ENCODE measurements at regions not wholly inside any gene's neighbourhood (a gene's known extent, or its start where the extent isn't known, plus 50 kb on each side); places are given as distances from the start of the nearest gene placed in this dataset.

GRCh38 chr14:85042301-85042700, 487.6 kb upstream of the FLRT2 start:
- H3K36me3 ChIP-seq (ENCODE audit: control insufficient read depth, insufficient read depth, low read length): no peaks in the 10 kb centered on the region
- no peak overlapping the region for H3K27ac ChIP-seq (ENCODE audit: low read depth, low read length)
- no peaks in the 10 kb centered on the region for H3K27me3 ChIP-seq (ENCODE audit: control insufficient read depth, insufficient read depth, low read length)
- H3K4me1 ChIP-seq (ENCODE audit: control insufficient read depth, insufficient read depth, low read length): no peaks in the 10 kb centered on the region
- no peak overlapping the region for H3K4me3 ChIP-seq (ENCODE audit: low read length)
- no peak overlapping the region for H3K9ac ChIP-seq (ENCODE audit: low read length)

- Histone ChIP-seq H3K27me3 (ENCODE audit: control insufficient read depth, insufficient read depth, low read length) (no peaks in the 10 kb centered on the region), H3K27ac (ENCODE audit: low read depth, low read length) (no peak overlapping the region), H3K4me1 (ENCODE audit: control insufficient read depth, insufficient read depth, low read length) (no peaks in the 10 kb centered on the region), H3K9ac (ENCODE audit: low read length) (no peak overlapping the region), H3K4me3 (ENCODE audit: low read length) (no peak overlapping the region), H3K36me3 (ENCODE audit: control insufficient read depth, insufficient read depth, low read length) (no peaks in the 10 kb centered on the region)
Measured at GRCh38 chr14:85050180-85050579, 479.8 kb upstream of the FLRT2 start.

- H3K4me1 ChIP-seq (ENCODE audit: control insufficient read depth, insufficient read depth, low read length): no peaks in the 10 kb centered on the region
- no peaks in the 10 kb centered on the region for H3K36me3 ChIP-seq (ENCODE audit: control insufficient read depth, insufficient read depth, low read length)
- no peak overlapping the region for H3K9ac ChIP-seq (ENCODE audit: low read length)
- H3K4me3 ChIP-seq (ENCODE audit: low read length): no peak overlapping the region
- no peak overlapping the region for H3K27ac ChIP-seq (ENCODE audit: low read depth, low read length)
- no peaks in the 10 kb centered on the region for H3K27me3 ChIP-seq (ENCODE audit: control insufficient read depth, insufficient read depth, low read length)
Measured at GRCh38 chr14:85052646-85053045, 477.3 kb upstream of the FLRT2 start.

GRCh38 chr14:85054178-85054577, 475.8 kb upstream of the FLRT2 start:
- H3K4me3 ChIP-seq (ENCODE audit: low read length): no peak overlapping the region
- no peaks in the 10 kb centered on the region for H3K36me3 ChIP-seq (ENCODE audit: control insufficient read depth, insufficient read depth, low read length)
- no peak overlapping the region for H3K9ac ChIP-seq (ENCODE audit: low read length)
- H3K4me1 ChIP-seq (ENCODE audit: control insufficient read depth, insufficient read depth, low read length): no peaks in the 10 kb centered on the region
- no peaks in the 10 kb centered on the region for H3K27me3 ChIP-seq (ENCODE audit: control insufficient read depth, insufficient read depth, low read length)
- no peak overlapping the region for H3K27ac ChIP-seq (ENCODE audit: low read depth, low read length)

GRCh38 chr14:85056267-85056666, 473.7 kb upstream of the FLRT2 start:
- no peaks in the 10 kb centered on the region for H3K27me3 ChIP-seq (ENCODE audit: control insufficient read depth, insufficient read depth, low read length)
- no peak overlapping the region for H3K4me3 ChIP-seq (ENCODE audit: low read length)
- no peaks in the 10 kb centered on the region for H3K36me3 ChIP-seq (ENCODE audit: control insufficient read depth, insufficient read depth, low read length)
- no peak overlapping the region for H3K27ac ChIP-seq (ENCODE audit: low read depth, low read length)
- no peak overlapping the region for H3K9ac ChIP-seq (ENCODE audit: low read length)
- H3K4me1 ChIP-seq (ENCODE audit: control insufficient read depth, insufficient read depth, low read length): no peaks in the 10 kb centered on the region

- Histone ChIP-seq H3K4me1 (ENCODE audit: control insufficient read depth, insufficient read depth, low read length) (no peaks in the 10 kb centered on the region), H3K27ac (ENCODE audit: low read depth, low read length) (no peak overlapping the region), H3K9ac (ENCODE audit: low read length) (no peak overlapping the region), H3K4me3 (ENCODE audit: low read length) (no peak overlapping the region), H3K27me3 (ENCODE audit: control insufficient read depth, insufficient read depth, low read length) (no peaks in the 10 kb centered on the region), H3K36me3 (ENCODE audit: control insufficient read depth, insufficient read depth, low read length) (no peaks in the 10 kb centered on the region)
Measured at GRCh38 chr14:85057221-85057620, 472.7 kb upstream of the FLRT2 start.

GRCh38 chr14:85058150-85058549, 471.8 kb upstream of the FLRT2 start:
- no peak overlapping the region for H3K9ac ChIP-seq (ENCODE audit: low read length)
- no peaks in the 10 kb centered on the region for H3K36me3 ChIP-seq (ENCODE audit: control insufficient read depth, insufficient read depth, low read length)
- H3K4me3 ChIP-seq (ENCODE audit: low read length): no peak overlapping the region
- no peaks in the 10 kb centered on the region for H3K27me3 ChIP-seq (ENCODE audit: control insufficient read depth, insufficient read depth, low read length)
- H3K4me1 ChIP-seq (ENCODE audit: control insufficient read depth, insufficient read depth, low read length): no peaks in the 10 kb centered on the region
- H3K27ac ChIP-seq (ENCODE audit: low read depth, low read length): no peak overlapping the region

GRCh38 chr14:85060121-85060520, 469.8 kb upstream of the FLRT2 start:
- H3K27me3 ChIP-seq (ENCODE audit: control insufficient read depth, insufficient read depth, low read length): no peaks in the 10 kb centered on the region
- no peak overlapping the region for H3K27ac ChIP-seq (ENCODE audit: low read depth, low read length)
- no peaks in the 10 kb centered on the region for H3K36me3 ChIP-seq (ENCODE audit: control insufficient read depth, insufficient read depth, low read length)
- no peak overlapping the region for H3K9ac ChIP-seq (ENCODE audit: low read length)
- no peaks in the 10 kb centered on the region for H3K4me1 ChIP-seq (ENCODE audit: control insufficient read depth, insufficient read depth, low read length)
- H3K4me3 ChIP-seq (ENCODE audit: low read length): no peak overlapping the region

- Histone ChIP-seq H3K4me3 (ENCODE audit: low read length) (no peak overlapping the region), H3K27ac (ENCODE audit: low read depth, low read length) (no peak overlapping the region)
Measured at GRCh38 chr14:85061256-85061655, 468.7 kb upstream of the FLRT2 start.

GRCh38 chr14:85063747-85064146, 466.2 kb upstream of the FLRT2 start:
- Histone ChIP-seq H3K27me3 (ENCODE audit: control insufficient read depth, insufficient read depth, low read length) (no peaks in the 10 kb centered on the region), H3K4me3 (ENCODE audit: low read length) (no peak overlapping the region), H3K9ac (ENCODE audit: low read length) (no peak overlapping the region), H3K4me1 (ENCODE audit: control insufficient read depth, insufficient read depth, low read length) (no peaks in the 10 kb centered on the region), H3K36me3 (ENCODE audit: control insufficient read depth, insufficient read depth, low read length) (no peaks in the 10 kb centered on the region), H3K27ac (ENCODE audit: low read depth, low read length) (no peak overlapping the region)

More at GRCh38 chr14:85061256-85061655, 468.7 kb upstream of the FLRT2 start:
- H3K36me3 ChIP-seq (ENCODE audit: control insufficient read depth, insufficient read depth, low read length): no peaks in the 10 kb centered on the region
- no peaks in the 10 kb centered on the region for H3K4me1 ChIP-seq (ENCODE audit: control insufficient read depth, insufficient read depth, low read length)
- no peak overlapping the region for H3K9ac ChIP-seq (ENCODE audit: low read length)
- no peaks in the 10 kb centered on the region for H3K27me3 ChIP-seq (ENCODE audit: control insufficient read depth, insufficient read depth, low read length)

- Histone ChIP-seq H3K4me1 (ENCODE audit: control insufficient read depth, insufficient read depth, low read length) (no peaks in the 10 kb centered on the region), H3K9ac (ENCODE audit: low read length) (no peak overlapping the region)
Measured at GRCh38 chr14:85071447-85071846, 458.5 kb upstream of the FLRT2 start.

GRCh38 chr14:85074955-85075354, 455.0 kb upstream of the FLRT2 start:
- Histone ChIP-seq H3K4me3 (ENCODE audit: low read length) (no peak overlapping the region), H3K4me1 (ENCODE audit: control insufficient read depth, insufficient read depth, low read length) (no peaks in the 10 kb centered on the region), H3K9ac (ENCODE audit: low read length) (no peak overlapping the region), H3K27ac (ENCODE audit: low read depth, low read length) (no peak overlapping the region), H3K27me3 (ENCODE audit: control insufficient read depth, insufficient read depth, low read length) (no peaks in the 10 kb centered on the region), H3K36me3 (ENCODE audit: control insufficient read depth, insufficient read depth, low read length) (no peaks in the 10 kb centered on the region)

More at GRCh38 chr14:85071447-85071846, 458.5 kb upstream of the FLRT2 start:
- no peak overlapping the region for H3K4me3 ChIP-seq (ENCODE audit: low read length)
- H3K27me3 ChIP-seq (ENCODE audit: control insufficient read depth, insufficient read depth, low read length): no peaks in the 10 kb centered on the region
- H3K36me3 ChIP-seq (ENCODE audit: control insufficient read depth, insufficient read depth, low read length): no peaks in the 10 kb centered on the region
- H3K27ac ChIP-seq (ENCODE audit: low read depth, low read length): no peak overlapping the region

- Histone ChIP-seq H3K9ac (ENCODE audit: low read length) (no peak overlapping the region), H3K4me3 (ENCODE audit: low read length) (no peak overlapping the region), H3K4me1 (ENCODE audit: control insufficient read depth, insufficient read depth, low read length) (no peaks in the 10 kb centered on the region), H3K36me3 (ENCODE audit: control insufficient read depth, insufficient read depth, low read length) (no peaks in the 10 kb centered on the region), H3K27ac (ENCODE audit: low read depth, low read length) (no peak overlapping the region), H3K27me3 (ENCODE audit: control insufficient read depth, insufficient read depth, low read length) (no peaks in the 10 kb centered on the region)
Measured at GRCh38 chr14:85075694-85076476, 454.1 kb upstream of the FLRT2 start.

Data from rectal smooth muscle tissue (tissue), 1 donor.